ENCODE measurements at regions not wholly inside any gene's neighbourhood (a gene's known extent, or its start where the extent isn't known, plus 50 kb on each side); places are given as distances from the start of the nearest gene placed in this dataset.

GRCh38 chr10:108757946-108758345, 1165.4 kb downstream of the XPNPEP1 start:
- TF ChIP-seq CTCF (IDR thresholded peaks at IDR 0.05; ENCODE audit: poor library complexity) (no peak), EZH2 (IDR thresholded peaks at IDR 0.05; ENCODE audit: borderline replicate concordance) (no peak)
